ENCODE measurements at regions not wholly inside any gene's neighbourhood (a gene's known extent, or its start where the extent isn't known, plus 50 kb on each side); places are given as distances from the start of the nearest gene placed in this dataset.

- Histone ChIP-seq H3K27ac (no peak overlapping the region), H3K4me3 (no peak overlapping the region), H3K27me3 (no peaks in the 10 kb centered on the region), H3K36me3 (ENCODE audit: low read depth, missing control alignments) (no peaks in the 10 kb centered on the region), H3K9me3 (no peaks in the 10 kb centered on the region), H3K4me1 (no peaks in the 10 kb centered on the region)
- no peak for DNase-seq
- intact Hi-C loops (cut with DNase I; ENCODE audit: low total_unique reads): no loop called here
- WGBS, 2 donors: 77 to 83% methylated on average over 11 to 19 of the region's 27 CpGs
- TF ChIP-seq, protein P1, sequence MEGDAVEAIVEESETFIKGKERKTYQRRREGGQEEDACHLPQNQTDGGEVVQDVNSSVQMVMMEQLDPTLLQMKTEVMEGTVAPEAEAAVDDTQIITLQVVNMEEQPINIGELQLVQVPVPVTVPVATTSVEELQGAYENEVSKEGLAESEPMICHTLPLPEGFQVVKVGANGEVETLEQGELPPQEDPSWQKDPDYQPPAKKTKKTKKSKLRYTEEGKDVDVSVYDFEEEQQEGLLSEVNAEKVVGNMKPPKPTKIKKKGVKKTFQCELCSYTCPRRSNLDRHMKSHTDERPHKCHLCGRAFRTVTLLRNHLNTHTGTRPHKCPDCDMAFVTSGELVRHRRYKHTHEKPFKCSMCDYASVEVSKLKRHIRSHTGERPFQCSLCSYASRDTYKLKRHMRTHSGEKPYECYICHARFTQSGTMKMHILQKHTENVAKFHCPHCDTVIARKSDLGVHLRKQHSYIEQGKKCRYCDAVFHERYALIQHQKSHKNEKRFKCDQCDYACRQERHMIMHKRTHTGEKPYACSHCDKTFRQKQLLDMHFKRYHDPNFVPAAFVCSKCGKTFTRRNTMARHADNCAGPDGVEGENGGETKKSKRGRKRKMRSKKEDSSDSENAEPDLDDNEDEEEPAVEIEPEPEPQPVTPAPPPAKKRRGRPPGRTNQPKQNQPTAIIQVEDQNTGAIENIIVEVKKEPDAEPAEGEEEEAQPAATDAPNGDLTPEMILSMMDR (IDR thresholded peaks at IDR 0.05): no peak
Observed at GRCh38 chrX:121853762-121854613, 806.6 kb downstream of the GLUD2 start.

GRCh38 chrX:121854614-121854911 is 807.2 kb downstream of the GLUD2 start:
- intact Hi-C loops (cut with DNase I; ENCODE audit: low total_unique reads): no loop called here
- WGBS, 2 donors: 100% methylated on average over 1 of the region's 5 CpGs
- Histone ChIP-seq H3K4me3 (no peak overlapping the region), H3K9me3 (no peaks in the 10 kb centered on the region), H3K27me3 (no peaks in the 10 kb centered on the region), H3K27ac (no peak overlapping the region), H3K36me3 (ENCODE audit: low read depth, missing control alignments) (no peaks in the 10 kb centered on the region), H3K4me1 (no peaks in the 10 kb centered on the region)
- no peak for DNase-seq
- no peak for TF ChIP-seq POLR2A (IDR thresholded peaks at IDR 0.05)

DNA sequence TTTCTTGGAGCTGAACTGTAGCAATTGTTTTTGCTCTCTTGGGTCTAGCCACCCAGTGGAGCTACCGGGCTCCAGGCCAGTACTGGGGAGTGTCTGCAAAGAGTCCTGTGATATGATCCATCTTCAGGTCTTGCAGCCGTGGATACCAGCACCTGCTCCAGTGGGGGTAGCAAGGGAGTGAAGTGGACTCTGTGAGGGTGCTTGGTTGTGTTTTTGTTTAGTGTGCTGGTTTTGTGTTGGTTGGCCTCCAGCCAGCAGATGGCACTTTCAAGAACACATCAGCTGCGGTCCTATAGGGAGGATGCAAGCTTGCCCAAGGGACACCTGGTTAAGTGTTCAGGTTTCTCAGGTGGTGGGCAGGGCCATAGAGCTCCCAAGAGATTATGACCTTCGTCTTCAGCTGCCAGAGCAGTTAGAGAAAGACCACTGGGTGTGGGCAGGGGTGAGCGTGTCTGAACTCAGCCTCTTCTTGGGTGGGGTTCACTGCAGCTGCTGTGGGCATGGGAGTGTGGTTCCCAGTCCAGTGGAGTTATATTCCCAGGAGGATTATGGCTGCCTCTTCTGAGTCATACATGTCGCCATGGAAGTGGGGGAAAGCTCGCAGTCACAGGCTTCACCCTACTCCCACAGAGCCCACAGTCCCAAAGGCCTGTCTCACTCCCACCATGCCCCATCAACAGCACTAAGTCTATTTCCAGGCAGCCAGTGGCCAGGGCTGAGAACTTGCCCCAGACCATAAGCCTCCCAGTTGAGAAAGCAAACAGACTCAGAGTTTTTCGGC is 811.6 kb downstream of the GLUD2 start:
- H3K36me3 ChIP-seq (ENCODE audit: low read depth, missing control alignments): no peaks in the 10 kb centered on the region
- no peak for DNase-seq
- no peak overlapping the region for H3K27ac ChIP-seq
- intact Hi-C loops (cut with DNase I; ENCODE audit: low total_unique reads): no loop called here
- no peaks in the 10 kb centered on the region for H3K27me3 ChIP-seq
- H3K9me3 ChIP-seq: no peaks in the 10 kb centered on the region
- TF ChIP-seq POLR2A (IDR thresholded peaks at IDR 0.05): no peak
- TF ChIP-seq, protein P1 (IDR thresholded peaks at IDR 0.05): no peak
- no peak overlapping the region for H3K4me3 ChIP-seq
- no peaks in the 10 kb centered on the region for H3K4me1 ChIP-seq
- WGBS, 2 donors: 91 to 100% methylated on average over 2 to 8 of the region's 8 CpGs

- WGBS, 2 donors: 88 to 95% methylated on average over 6 to 7 of the region's 7 CpGs
- TF ChIP-seq POLR2A (IDR thresholded peaks at IDR 0.05): no peak
- TF ChIP-seq, protein P1 (IDR thresholded peaks at IDR 0.05): no peak
- H3K27ac ChIP-seq: no peak overlapping the region
- intact Hi-C loops (cut with DNase I; ENCODE audit: low total_unique reads): no loop called here
- no peaks in the 10 kb centered on the region for H3K36me3 ChIP-seq (ENCODE audit: low read depth, missing control alignments)
- H3K4me3 ChIP-seq: no peak overlapping the region
- H3K27me3 ChIP-seq: no peaks in the 10 kb centered on the region
- H3K4me1 ChIP-seq: no peaks in the 10 kb centered on the region
- no peaks in the 10 kb centered on the region for H3K9me3 ChIP-seq
- DNase-seq: no peak
Observed at GRCh38 chrX:121863976-121864375, 816.6 kb downstream of the GLUD2 start.

GRCh38 chrX:121864561-121864960 is 817.2 kb downstream of the GLUD2 start:
- no peak overlapping the region for H3K27ac ChIP-seq
- TF ChIP-seq, protein P1 (IDR thresholded peaks at IDR 0.05): no peak
- no peak for TF ChIP-seq POLR2A (IDR thresholded peaks at IDR 0.05)

More at GRCh38 chrX:121864561-121864960, 817.2 kb downstream of the GLUD2 start:
- intact Hi-C loops (cut with DNase I; ENCODE audit: low total_unique reads): no loop called here
- no peaks in the 10 kb centered on the region for H3K4me1 ChIP-seq
- no peaks in the 10 kb centered on the region for H3K36me3 ChIP-seq (ENCODE audit: low read depth, missing control alignments)
- H3K4me3 ChIP-seq: no peak overlapping the region
- H3K9me3 ChIP-seq: no peaks in the 10 kb centered on the region
- no peak for DNase-seq
- H3K27me3 ChIP-seq: no peaks in the 10 kb centered on the region
- WGBS, 2 donors: 69 to 74% methylated on average over 2 of the region's 2 CpGs

All from testis (tissue), 2 donors.